DMS53 (cell line): ENCODE measurements at regions not wholly inside any gene's neighbourhood (a gene's known extent, or its start where the extent isn't known, plus 50 kb on each side); places are given as distances from the start of the nearest gene placed in this dataset.

Experiments
- DNase-seq: peaks from one replicate; lab custom pipeline; 2025; lab: John Stamatoyannopoulos, UW

DNA sequence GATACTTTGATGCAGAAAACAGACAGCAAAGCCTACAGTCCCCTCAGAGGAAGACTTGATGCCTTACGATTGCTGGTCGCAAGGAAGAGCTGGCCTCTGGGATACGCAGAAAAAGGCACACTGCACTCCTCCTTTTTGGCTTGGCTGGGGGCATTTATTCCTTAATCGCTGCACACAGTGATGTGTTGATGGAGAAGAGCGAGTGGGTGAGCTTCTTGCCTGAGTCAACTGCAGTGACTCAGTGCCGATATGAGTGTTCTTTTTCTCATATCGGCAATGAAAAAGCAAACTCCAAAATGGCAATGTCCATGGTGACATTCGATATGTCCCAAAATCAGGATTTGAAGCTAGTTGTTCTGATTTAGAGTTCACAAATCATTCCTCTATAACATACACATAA, 794.8 kb downstream of the HACE1 start:
- DNase-seq, result no peak

DNA sequence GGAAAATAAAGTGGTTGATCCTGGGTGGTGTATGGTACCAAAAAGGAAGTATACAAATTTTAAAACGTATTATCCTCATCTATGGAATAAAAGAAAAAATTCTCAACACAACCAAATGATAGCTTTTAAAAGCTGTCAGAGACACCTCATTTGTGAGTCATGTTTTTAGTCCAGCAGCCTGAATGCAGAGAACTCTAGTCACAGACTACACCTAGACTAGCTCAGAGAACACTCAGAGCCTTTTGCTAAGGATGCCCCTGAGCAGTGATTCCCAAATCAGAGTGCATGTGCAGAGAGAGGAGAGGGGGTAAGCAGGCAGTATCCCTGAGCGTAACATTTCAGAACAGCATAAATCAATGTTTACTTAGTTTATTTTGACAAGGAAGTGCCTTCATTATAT, 809.3 kb downstream of the HACE1 start:
- DNase-seq, result peak; percentile 9

DNA sequence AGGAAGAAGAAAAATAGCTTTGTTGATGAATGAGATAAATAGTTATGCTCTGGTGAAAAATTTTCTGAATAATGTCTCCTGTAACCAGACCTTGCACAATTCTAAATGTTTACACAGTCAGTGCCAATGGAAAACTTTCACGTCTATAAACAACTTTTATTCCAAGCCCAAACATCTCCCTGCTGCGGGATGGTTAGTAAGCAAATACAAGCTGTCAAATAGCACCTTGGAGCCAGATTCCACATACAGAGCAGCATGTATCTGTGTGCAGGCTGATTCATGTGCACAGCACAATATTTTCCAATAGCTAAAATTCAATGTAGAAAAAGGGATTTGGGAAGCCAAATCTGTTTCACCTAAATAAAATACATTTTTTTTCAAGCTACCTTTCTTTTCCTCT, 813.3 kb downstream of the HACE1 start:
- DNase-seq, result no peak

DNA sequence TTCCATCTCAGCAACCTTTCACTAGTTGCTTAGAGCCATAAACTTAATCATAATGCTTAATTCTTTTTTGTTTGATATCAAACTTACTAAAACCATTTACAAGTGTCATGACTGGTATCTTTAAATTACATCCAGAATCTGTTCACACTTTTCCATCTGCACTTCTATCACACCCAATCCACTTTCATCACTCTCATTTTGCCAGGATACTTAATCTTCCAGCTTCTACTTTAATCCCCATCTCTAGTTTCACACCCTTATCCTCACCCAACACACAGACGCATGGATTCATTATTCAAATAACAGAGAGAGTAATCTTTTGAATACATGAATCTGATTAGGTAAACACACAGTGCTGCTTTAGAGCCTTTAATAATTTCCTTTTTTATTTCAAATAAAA, 828.4 kb downstream of the HACE1 start:
- no peak for DNase-seq

DNA sequence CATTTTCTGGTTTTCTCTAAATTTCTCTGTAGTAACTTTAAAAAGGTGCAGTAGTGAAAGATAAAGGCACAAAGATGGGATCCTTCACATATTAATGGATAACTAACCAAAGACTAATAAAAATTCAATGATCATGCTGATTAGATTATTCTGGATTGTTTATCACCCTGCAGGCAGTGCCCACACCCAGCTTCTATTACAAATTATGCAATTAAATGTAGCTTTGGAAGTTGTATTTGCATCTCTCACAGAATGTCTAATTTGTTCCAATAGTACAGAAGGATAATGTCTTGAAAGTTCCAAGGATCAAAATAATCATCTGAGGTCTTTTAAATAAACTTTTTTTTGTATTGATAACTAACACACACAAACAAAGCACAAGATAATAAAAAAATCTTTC, 837.6 kb downstream of the HACE1 start:
- no peak for DNase-seq

DNA sequence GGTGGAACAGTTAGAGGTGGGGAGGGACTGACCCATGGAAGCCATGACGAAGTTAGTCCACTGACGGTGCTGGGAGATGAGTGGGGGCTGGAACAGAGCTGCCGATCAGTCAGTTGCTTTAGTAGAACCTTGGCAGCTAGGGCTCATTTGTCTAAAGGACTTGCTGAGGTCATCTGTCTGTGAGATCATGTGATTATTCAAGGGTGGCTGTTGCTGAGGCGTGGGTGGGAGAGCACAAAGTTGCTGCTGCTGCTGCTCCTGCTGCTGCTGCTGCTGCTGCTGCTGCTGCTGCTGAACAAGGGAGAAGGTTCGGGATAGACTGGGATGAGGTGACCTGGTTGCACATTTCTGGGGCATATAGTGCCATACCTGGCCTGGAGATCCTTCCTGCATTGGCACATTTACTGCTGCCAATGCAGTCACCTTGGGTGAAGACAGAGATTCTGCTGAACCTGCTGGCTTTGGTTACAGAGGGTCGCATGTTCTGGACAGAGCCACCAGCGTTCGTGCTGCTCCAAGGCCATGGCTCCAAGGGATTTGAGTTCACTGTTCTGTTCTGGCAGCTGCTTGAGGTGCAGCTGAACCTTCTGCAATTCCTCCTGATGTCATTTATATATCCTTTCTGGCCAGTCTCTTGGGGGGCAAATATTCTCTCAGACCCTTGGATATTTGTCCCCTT, 840.5 kb downstream of the HACE1 start:
- DNase-seq, result no peak

DNA sequence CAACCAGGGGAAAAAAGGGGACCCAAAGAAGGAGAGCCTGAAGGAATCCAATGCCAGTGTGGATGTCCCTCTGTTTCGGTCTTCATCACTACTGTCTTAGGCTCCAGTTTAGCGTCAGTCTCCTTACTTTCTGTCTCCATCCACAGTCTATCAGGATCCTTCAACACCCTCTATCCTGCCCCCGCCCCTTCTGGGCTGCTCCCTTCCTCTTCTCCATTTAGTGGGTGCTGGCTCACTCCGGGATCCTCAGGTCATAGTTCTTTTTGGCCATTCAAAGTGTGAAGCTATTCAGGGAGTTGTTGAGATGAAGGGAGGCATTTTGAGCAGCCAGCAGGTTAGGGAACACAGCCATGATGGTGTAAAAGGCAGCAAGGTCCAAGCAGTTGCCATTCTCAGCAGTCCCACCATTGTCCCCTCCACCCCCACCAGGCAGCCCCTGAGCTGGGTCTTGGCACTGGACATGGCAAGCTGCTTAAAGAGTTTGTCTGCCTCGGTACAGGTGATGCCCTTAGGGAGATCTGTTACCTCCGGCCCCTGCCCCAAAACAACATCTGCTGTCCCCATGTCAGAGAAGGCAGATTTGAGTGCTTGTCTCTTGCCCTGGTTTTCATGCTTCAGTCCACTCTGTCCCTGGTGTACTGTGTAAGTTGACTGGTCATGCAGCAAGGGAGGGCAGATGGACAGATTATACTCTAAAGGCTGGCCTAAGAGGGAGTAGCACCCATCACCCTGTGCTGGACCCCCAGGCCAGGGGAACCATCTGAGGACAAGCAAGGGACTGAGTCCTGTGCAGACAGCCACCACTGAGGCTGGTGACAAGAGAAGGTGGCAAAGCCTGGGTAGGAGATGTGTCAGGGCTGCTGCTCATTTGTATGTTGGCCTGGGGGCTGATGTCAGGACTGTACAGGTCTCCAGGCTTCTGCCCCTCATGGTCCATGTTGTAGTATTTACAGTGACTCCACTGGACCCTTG, 842.0 kb downstream of the HACE1 start:
- no peak for DNase-seq

DNA sequence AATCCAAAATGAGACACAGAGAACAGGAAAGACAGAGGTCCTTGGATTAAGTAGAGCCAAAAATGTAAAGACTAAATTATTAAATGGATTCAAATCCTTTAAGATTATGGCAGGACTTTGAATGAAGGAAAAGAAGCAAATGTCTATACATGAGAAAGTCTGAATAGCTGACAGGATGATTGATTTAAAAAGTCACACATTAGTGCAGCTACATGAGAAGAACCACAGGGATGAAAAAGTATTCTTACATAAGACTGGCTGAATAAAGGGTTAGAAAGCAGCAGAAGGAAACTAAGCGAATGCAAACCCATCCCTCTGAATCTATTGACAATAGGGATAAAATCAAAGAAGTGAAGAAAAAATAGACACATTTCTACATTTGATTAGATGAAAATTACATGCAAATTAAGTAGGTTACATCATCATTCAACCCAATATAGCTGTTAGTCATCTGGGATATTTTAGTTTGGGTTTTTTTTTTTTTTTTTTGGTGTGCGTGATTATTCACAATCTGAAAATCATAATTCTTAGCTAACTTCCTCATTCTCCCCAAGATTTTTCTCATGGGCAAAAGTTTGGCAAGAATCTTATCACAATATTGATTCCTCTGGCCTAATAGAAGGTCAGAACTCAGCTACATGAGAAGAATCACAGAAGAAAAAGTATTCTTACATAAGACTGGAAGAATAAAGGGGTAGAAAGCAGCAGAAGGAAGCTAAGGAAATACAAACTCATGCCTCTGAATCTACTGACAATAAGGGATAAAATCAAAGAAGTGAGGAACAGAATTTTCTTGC, 845.4 kb downstream of the HACE1 start:
- no peak for DNase-seq

DNA sequence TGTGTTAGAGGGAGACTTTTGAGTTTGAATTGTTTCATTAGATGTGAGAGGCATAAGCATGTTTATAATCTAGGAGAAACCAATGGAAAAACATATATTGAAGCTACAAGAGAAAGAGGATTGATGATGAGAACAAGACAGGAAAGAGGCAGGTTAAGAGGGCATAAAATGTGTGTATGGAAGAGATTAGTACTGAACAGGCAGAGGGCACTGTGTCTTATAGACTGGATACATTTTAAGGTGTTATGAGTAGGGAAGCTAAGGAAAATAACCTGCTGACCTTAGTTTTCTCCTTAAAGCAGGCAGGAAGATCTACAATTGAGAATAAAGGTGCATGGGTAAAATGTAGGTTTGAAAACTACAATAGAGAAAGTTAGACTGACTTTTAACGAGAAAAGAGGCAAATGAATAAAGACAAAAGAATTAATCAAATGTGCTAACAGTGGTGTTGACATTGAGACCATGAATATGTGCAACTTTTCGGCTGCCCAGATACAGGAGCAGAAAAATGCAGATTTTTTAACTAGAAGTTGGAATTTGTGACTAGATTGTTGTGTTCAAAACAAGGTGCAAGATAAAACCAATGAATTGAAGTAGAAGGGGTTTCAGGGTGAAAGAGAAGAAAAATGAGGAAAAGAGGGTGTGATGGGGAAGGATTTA, 846.3 kb downstream of the HACE1 start:
- DNase-seq, result no peak

DNA sequence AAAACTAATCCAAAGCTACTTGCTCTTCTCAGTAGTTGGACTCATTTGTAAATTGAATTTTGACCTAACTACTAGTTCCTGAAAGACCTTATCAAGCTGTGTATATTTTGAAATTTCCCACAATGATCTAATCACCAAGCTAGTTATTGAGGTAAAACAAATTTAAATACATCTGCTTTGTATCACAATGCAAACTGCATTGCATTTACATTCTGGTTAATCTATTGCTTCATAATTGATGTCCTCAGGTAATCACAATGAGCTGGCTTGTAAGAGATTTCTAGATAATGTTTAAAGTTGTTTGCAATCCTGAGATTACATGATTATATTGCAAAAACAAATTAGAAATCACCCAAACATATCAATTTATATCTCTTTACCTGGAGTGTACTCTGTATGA, 848.8 kb downstream of the HACE1 start:
- DNase-seq, result no peak

DNA sequence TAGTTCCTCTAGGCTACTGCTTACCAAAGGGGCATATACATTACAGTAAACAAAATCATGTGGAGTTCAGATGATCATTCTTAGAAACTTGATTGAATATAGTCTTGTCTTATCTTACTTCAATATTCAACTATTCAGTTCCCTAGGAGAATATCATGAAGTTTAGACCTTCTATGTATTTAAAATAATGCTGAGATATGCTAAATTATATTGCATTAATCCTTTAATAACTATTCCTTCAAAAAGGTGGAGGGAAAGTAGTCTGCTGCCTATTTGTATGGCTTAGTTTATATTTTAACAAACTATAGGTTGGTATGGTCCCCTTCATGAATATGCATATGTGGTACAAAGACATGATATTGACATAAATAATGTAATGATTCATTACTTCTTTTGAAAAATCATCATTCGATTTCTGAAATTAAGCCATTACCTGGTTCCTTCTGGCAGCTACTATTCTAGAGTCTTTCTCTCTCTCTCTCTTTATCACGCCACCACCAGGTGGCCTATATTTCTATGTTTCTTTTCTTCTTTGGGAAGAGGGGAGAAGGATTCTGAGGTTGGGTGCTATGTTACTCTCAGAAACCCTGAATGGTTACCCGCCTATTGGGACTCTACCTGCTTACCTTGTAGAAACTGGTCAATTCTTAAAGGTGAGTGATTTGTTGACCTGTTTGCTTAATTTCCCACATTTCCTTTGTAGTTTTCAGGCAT, 855.8 kb downstream of the HACE1 start:
- DNase-seq, result peak; percentile 14

DNA sequence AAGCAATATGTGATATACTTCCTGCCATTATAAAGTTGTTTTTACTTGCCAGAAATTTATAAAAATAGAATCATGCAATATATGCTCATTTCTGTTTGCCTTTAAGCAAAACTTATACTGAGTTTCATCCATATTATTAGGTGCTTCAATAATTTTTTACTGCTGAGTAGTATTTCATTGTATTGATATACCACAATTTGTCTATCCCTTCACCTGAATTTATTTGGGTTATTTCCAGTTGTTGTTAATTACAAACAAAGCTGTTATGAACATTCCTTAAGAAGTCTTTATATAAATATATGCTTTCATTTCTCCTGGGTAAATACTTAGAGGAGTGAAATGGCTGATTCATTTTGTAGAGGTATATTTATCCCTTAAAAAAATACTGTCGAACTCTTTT, 864.1 kb downstream of the HACE1 start:
- DNase-seq, result no peak

DNA sequence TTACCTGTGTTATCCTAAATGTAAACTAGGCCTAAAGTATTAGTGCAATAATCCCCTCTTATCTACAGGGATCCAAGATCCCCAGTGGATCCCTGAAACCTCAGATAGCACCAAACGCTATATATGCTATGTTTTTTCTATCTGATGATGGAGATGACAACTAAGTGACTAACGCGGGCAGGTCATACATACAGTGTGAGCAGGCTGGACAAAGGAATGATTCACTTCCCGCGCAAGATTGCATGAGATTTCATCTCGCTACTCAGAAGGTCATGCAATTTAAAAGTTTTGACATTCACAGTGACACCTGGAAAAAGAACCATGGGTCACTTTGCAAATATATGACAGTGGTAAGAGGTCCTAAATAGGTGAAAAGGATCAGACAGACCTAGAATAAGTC, 875.9 kb downstream of the HACE1 start:
- DNase-seq, result no peak

DNA sequence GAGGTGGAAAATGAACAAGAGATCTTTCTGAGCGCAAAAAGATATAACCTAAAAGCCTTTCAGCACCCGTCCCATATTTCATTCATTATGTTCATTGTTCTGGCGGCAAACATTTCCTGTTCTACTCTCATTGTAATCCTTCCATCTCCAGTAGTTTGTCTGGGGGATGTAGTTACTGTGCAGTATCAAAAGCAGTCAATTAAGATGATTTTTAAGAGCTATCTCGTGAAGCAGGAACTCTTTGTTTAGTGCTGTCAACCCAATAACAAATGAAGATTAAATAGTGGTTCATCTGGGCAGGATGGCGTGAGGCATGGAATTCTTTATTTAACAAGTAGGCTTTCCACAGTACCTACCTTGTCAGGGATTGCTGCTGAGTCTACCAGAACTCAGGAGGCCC, 876.7 kb downstream of the HACE1 start:
- no peak for DNase-seq

DNA sequence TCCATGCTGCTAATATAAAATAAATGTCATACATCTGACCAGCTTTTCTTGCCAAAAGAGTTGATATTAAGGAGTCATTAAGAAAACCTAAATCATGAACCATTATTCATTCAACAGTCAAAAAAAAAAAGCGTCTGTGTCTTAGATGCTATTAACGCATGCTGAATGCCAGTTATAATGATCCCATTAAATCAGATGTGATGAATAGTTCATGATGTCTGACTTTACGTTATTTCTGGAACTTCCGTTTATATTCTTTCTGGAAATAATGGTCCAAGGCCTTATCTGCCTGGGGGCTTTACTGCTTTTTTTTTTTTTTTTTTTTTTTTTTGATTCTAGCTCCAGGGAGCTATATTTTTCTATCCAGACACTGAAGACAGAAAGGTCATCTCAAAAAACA, 877.1 kb downstream of the HACE1 start:
- no peak for DNase-seq

DNA sequence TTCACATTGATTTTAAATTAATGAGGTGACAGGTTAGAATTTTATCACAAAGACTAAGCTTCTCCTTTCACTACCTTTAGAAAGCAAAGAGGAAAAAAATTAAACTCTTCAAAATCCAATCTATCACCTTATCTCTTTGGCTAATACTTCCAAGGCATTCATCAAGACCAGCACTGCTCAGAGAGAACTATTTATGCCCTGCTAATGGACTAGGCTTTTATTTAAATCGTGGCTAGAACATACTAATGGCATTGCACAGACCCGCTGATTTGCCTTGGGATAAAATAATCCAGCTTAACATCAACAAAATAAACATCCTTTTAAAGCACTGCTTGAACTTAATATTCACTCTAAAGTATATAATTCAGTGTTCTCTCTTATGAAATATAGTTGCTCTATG, 880.4 kb downstream of the HACE1 start:
- no peak for DNase-seq

DNA sequence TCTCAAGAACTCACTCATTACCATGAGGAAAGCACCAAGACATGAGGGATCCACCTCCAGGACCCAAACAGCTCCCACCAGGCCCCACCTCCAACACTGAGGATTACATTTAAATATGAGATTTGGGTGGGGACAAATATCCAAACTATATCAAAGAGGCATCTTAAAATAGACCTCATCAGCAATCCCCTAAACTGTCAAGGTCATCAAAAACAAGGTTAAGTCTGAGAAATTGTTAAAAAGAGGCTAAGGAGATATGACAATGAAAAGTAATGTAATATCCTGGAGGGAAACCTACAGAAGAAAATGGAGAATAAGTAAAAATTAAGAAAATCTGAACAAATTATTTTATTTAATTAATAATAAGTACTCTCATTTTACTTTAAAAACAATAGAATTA, 922.3 kb downstream of the HACE1 start:
- no peak for DNase-seq

DNA sequence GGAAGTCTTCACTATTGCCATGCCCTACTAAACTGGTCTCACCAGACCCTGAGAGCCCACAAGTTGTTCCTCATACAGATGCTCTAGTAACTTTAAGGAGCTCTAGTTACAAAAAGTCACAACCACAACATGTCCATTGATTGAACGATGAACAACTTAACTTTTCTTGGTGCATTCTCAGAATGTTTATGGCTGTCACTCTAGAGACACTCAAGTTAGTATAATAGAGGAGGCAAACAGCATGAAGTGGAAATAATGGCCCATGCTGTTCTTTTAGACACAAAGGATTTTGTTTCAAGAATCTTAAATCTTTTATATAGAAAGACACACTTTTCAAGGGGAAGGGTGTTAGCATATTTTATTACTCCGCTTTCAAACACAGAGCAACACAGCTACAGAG, 934.4 kb downstream of the HACE1 start:
- peak; percentile 38 for DNase-seq

DNA sequence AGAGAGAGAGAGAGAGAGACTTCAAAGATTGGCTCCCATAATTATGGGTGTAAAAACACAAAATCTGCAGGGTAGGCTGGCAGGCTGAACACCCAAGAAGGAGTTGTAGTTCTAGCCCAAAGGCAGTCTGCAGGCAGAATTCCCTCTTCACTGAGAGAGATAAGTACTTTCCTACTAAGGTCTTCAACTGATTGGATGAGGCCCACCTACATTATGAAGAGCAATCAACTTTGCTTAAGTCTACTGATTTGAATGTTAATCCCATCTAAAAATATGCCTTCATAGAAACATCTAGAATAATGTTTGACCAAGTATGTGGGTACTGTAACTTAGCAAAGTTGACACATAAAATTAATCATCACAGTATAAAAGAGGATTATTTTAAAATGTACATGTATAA, 949.7 kb downstream of the HACE1 start:
- no peak for DNase-seq

DNA sequence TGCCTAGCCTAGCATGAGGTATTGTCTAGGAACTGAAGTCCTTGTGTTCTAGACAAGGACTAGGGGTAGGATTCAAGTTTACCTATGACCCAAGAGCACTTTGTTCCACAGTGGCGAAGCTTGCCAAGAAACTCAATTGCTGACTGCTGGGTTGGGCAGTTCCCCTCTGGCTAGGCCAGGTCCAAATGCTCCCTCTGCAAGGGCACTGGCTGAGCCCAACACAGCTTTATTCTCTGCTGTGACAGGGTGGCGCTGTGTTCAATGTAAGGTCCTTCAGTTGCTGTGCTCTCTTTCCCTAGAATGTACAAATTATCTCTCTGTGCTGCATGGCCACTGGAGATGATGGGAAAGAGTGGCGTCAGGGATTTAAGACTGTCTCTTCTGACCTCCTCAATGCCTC, 950.8 kb downstream of the HACE1 start:
- DNase-seq, result peak; percentile 33

DNA sequence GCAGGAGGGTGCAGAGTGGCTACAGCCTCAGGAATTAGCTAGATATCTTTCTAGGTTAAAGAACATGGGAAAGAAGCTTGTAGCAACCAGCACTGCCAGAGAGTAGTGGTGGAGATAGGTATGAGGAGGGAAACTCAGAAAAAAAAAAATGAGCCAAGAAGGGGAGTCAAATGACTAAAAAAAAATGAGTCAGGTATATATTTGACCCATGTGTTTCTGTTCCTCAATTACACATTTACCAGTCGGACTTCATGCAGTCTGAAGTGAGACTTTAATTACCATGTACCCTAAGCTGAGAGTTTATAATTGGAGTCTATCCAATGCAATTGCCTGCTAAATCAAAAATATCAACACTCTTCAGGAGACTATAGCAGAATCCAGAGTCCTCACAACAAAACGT, 964.6 kb downstream of the HACE1 start:
- DNase-seq, result no peak
